WTC11 (cell line): ENCODE measurements at regions not wholly inside any gene's neighbourhood (a gene's known extent, or its start where the extent isn't known, plus 50 kb on each side); places are given as distances from the start of the nearest gene placed in this dataset.

Experiments
- ATAC-seq: fragments of 200-7000 bp; cut with Tn5 transposase; 2 replicates; pipeline ENCODE4 v1.10.0; 2021; ENCODE audit warnings: mild to moderate bottlenecking, moderate library complexity
- CTCF ChIA-PET: fragments of 300-600 bp; sonication (Branson Sonifier 250); formaldehyde crosslinking; loops from one replicate; lab custom pipeline; 2021; ENCODE audit warnings: antibody characterized with exemption; lab: Charles Lee
- POLR2A ChIA-PET: fragments of 350-600 bp; sonication (Branson Sonifier 250); formaldehyde crosslinking; loops from one replicate; lab custom pipeline; 2021; ENCODE audit warnings: antibody characterized with exemption; lab: Charles Lee
- DNase-seq: peaks from one replicate; pipeline ENCODE4 v3.0.0; 2021; ENCODE audit warnings: low spot score
- H3K27ac Mint-ChIP-seq: 2 replicates; pipeline ENCODE4 v1.8.0; 2021; ENCODE audit warnings: mixed read lengths
- H3K27me3 Mint-ChIP-seq: 2 replicates; pipeline ENCODE4 v1.8.0; 2021; ENCODE audit warnings: low read depth, mild to moderate bottlenecking, moderate library complexity, mixed read lengths
- H3K36me3 Mint-ChIP-seq: 2 replicates; pipeline ENCODE4 v1.8.0; 2021; ENCODE audit warnings: mixed read lengths
- H3K4me1 Mint-ChIP-seq: 2 replicates; pipeline ENCODE4 v1.8.0; 2022; ENCODE audit warnings: mixed read lengths
- H3K4me3 Mint-ChIP-seq: 2 replicates; pipeline ENCODE4 v1.8.0; 2021; ENCODE audit warnings: mild to moderate bottlenecking, moderate library complexity, mixed read lengths
- H3K9me3 Mint-ChIP-seq: 2 replicates; pipeline ENCODE4 v1.8.0; 2021; ENCODE audit warnings: mixed read lengths
- ARID4B ChIP-seq: sonication (generic); formaldehyde crosslinking; IDR thresholded peaks from 2 replicates; pipeline ENCODE4 v1.8.0; 2023; ENCODE audit warnings: missing genetic modification reagents, mild to moderate bottlenecking, borderline replicate concordance
- CREM ChIP-seq: sonication (generic); formaldehyde crosslinking; IDR thresholded peaks from 2 replicates; pipeline ENCODE4 v1.8.1; 2022; ENCODE audit warnings: mild to moderate bottlenecking, missing genetic modification reagents, moderate library complexity
- ELF4 ChIP-seq: sonication (generic); formaldehyde crosslinking; IDR thresholded peaks from 2 replicates; pipeline ENCODE4 v1.8.1; 2022; ENCODE audit warnings: low read depth, mild to moderate bottlenecking, moderate library complexity, missing genetic modification reagents
- FOXP4 ChIP-seq: sonication (generic); formaldehyde crosslinking; IDR thresholded peaks from 2 replicates; pipeline ENCODE4 v1.8.0; 2022; ENCODE audit warnings: mild to moderate bottlenecking, missing genetic modification reagents
- GTF2I ChIP-seq: fragments of 250-450 bp; sonication (Bioruptor Pico); conservative IDR thresholded peaks from 2 replicates; pipeline ENCODE4 v1.4.0; 2021; ENCODE audit warnings: mild to moderate bottlenecking
- IRF2 ChIP-seq: sonication (generic); formaldehyde crosslinking; IDR thresholded peaks from 2 replicates; pipeline ENCODE4 v1.8.0; 2022; ENCODE audit warnings: low read depth, missing genetic modification reagents, borderline replicate concordance
- JUN ChIP-seq: sonication (generic); formaldehyde crosslinking; IDR thresholded peaks from 2 replicates; pipeline ENCODE4 v1.8.0; 2023; ENCODE audit warnings: mild to moderate bottlenecking, missing genetic modification reagents
- MYBL2 ChIP-seq: sonication (generic); formaldehyde crosslinking; IDR thresholded peaks from 2 replicates; pipeline ENCODE4 v1.8.1; 2023; ENCODE audit warnings: mild to moderate bottlenecking, moderate library complexity, missing genetic modification reagents
- NFYB ChIP-seq: sonication (generic); formaldehyde crosslinking; conservative IDR thresholded peaks from 2 replicates; pipeline ENCODE4 v1.8.0; 2022; ENCODE audit warnings: low read depth, missing genetic modification reagents
- PRDM15 ChIP-seq: sonication (generic); formaldehyde crosslinking; IDR thresholded peaks from 2 replicates; pipeline ENCODE4 v1.8.0; 2022; ENCODE audit warnings: missing genetic modification reagents
- PREB ChIP-seq: sonication (generic); formaldehyde crosslinking; IDR thresholded peaks from 2 replicates; pipeline ENCODE4 v1.8.1; 2022; ENCODE audit warnings: mild to moderate bottlenecking, missing genetic modification reagents, moderate library complexity, borderline replicate concordance
- SMAD4 ChIP-seq: sonication (generic); formaldehyde crosslinking; IDR thresholded peaks from 2 replicates; pipeline ENCODE4 v1.8.0; 2022; ENCODE audit warnings: mild to moderate bottlenecking, missing genetic modification reagents
- TCF7 ChIP-seq: sonication (generic); formaldehyde crosslinking; IDR thresholded peaks from 2 replicates; pipeline ENCODE4 v1.8.0; 2022; ENCODE audit warnings: mild to moderate bottlenecking, low read depth, missing genetic modification reagents, moderate library complexity
- ZNF121 ChIP-seq: sonication (generic); formaldehyde crosslinking; IDR thresholded peaks from 2 replicates; pipeline ENCODE4 v1.8.0; 2023; ENCODE audit warnings: missing genetic modification reagents
- ZNF138 ChIP-seq: sonication (generic); formaldehyde crosslinking; conservative IDR thresholded peaks from 2 replicates; pipeline ENCODE4 v1.8.1; 2022; ENCODE audit warnings: mild to moderate bottlenecking, moderate library complexity, missing genetic modification reagents
- ZNF263 ChIP-seq: sonication (generic); formaldehyde crosslinking; IDR thresholded peaks from 2 replicates; pipeline ENCODE4 v1.8.1; 2022; ENCODE audit warnings: low read depth, mild to moderate bottlenecking, moderate library complexity, missing genetic modification reagents
- ZNF317 ChIP-seq: sonication (generic); formaldehyde crosslinking; IDR thresholded peaks from 2 replicates; pipeline ENCODE4 v1.8.1; 2023; ENCODE audit warnings: low read depth, mild to moderate bottlenecking, moderate library complexity, missing genetic modification reagents, borderline replicate concordance
- ZNF396 ChIP-seq: fragments of 250-450 bp; sonication (Bioruptor Pico); IDR thresholded peaks from 2 replicates; pipeline ENCODE4 v1.8.0; 2021; ENCODE audit warnings: mild to moderate bottlenecking, moderate library complexity, borderline replicate concordance
- ZNF416 ChIP-seq: fragments of 250-450 bp; sonication (Bioruptor Pico); IDR thresholded peaks from 2 replicates; pipeline ENCODE4 v1.9.0; 2021; ENCODE audit warnings: mild to moderate bottlenecking, inconsistent platforms
- ZNF423 ChIP-seq: fragments of 250-450 bp; sonication (Bioruptor Pico); IDR thresholded peaks from 2 replicates; pipeline ENCODE4 v2.1.2; 2022; ENCODE audit warnings: mild to moderate bottlenecking, moderate library complexity
- TF ChIP-seq, protein P1 (sequence below): sonication (generic); formaldehyde crosslinking; IDR thresholded peaks from 2 replicates; pipeline ENCODE4 v1.8.0; 2023; ENCODE audit warnings: missing genetic modification reagents
- TF ChIP-seq, protein P2 (sequence below): fragments of 250-450 bp; sonication (Bioruptor Pico); IDR thresholded peaks from 2 replicates; pipeline ENCODE4 v1.8.0; 2021; ENCODE audit warnings: mild to moderate bottlenecking

DNA sequence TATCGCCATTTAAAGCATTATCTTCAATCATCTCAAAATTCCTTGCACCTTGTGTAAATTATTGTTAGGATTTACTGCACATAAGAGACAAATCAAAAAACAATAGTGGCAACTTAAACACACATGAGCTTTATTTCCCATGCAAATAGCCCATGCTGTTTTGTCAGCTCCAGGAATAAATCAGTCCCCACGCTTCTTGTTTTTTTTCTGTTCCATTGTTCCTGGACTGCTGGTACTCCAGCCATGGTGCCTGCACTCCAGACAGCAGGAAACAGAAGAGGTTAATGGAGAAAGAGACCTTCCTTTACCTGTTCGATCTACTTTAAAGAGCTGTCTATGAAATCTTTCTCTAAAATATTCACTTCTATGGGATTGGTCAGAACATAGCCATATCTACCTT is 1515.7 kb upstream of the TENM3 start (continued):
- TF ChIP-seq ZNF317 (CRISPR knock-in tag) (no peak), ELF4 (CRISPR knock-in tag) (no peak), SMAD4 (CRISPR knock-in tag) (no peak), GTF2I (CRISPR knock-in tag) (no peak), ZNF416 (CRISPR knock-in tag) (no peak), TCF7 (CRISPR knock-in tag) (no peak), JUN (CRISPR knock-in tag) (no peak), ZNF263 (CRISPR knock-in tag) (no peak), ARID4B (no peak), ZNF396 (CRISPR knock-in tag) (no peak), ZNF121 (CRISPR knock-in tag) (no peak)
- TF ChIP-seq, protein P1, sequence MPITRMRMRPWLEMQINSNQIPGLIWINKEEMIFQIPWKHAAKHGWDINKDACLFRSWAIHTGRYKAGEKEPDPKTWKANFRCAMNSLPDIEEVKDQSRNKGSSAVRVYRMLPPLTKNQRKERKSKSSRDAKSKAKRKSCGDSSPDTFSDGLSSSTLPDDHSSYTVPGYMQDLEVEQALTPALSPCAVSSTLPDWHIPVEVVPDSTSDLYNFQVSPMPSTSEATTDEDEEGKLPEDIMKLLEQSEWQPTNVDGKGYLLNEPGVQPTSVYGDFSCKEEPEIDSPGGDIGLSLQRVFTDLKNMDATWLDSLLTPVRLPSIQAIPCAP (CRISPR knock-in tag) = no peak
- TF ChIP-seq, protein P2, sequence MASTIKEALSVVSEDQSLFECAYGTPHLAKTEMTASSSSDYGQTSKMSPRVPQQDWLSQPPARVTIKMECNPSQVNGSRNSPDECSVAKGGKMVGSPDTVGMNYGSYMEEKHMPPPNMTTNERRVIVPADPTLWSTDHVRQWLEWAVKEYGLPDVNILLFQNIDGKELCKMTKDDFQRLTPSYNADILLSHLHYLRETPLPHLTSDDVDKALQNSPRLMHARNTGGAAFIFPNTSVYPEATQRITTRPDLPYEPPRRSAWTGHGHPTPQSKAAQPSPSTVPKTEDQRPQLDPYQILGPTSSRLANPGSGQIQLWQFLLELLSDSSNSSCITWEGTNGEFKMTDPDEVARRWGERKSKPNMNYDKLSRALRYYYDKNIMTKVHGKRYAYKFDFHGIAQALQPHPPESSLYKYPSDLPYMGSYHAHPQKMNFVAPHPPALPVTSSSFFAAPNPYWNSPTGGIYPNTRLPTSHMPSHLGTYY (CRISPR knock-in tag) = no peak
- TF ChIP-seq, all 79 proteins: peak for 0

DNA sequence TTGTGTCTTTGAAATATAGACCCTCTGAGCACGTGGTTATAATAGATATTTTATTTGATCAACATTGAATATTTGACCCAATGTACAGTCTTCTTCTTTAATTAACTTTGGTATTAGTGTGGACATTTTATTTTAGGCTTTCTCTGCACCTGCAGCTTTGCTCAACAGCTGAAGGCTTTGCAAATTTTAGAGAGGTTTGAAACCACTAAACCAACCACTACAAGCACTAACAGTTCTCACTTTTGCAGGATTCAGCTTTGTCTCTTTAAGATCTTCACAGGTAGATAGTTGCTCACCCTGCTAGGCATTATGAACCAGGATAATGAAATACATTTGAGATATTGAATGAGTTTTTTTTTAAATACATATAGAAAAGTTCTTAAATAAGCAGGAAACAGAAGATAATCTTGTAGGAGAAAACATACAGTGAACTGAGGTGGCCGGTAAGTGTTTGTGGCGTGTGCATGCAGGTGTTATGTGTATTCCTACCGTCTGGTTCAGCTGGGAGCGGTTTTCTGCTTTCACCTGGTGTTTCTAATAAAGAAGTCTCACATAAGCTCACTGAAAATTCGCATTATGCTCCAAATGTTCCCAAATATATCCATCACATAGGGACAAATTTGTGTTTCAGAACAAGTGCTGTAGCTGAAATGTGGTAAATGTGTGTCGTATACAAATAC is 1508.3 kb upstream of the TENM3 start:
- CTCF ChIA-PET = interaction anchor here (0.5 kb wide), 1 partner anchor 70 kb away, joined by 3 read pairs; no protein-coding TSS in a partner anchor
- no peak for TF ChIP-seq MYBL2 (CRISPR knock-in tag)
- TF ChIP-seq FOXP4 (CRISPR knock-in tag) = no peak
- no peak for TF ChIP-seq ZNF138 (CRISPR knock-in tag)
- TF ChIP-seq PREB (CRISPR knock-in tag) = no peak
- no peak for TF ChIP-seq IRF2 (CRISPR knock-in tag)
- no peak for TF ChIP-seq ZNF423
- TF ChIP-seq PRDM15 = no peak
- TF ChIP-seq JUN (CRISPR knock-in tag) = no peak
- no peak for TF ChIP-seq NFYB
- TF ChIP-seq CREM (CRISPR knock-in tag) = no peak
- TF ChIP-seq, protein P1 (CRISPR knock-in tag) = no peak

More for the DNA sequence above, 1508.3 kb upstream of the TENM3 start:
- POLR2A ChIA-PET = no interaction called here
- no peak overlapping the region for H3K27ac Mint-ChIP-seq
- H3K4me1 Mint-ChIP-seq = 0 out of 2 replicates have a peak, but pooled peaks cover 2% of the 10 kb centered on the region
- ATAC-seq = no peak
- DNase-seq = no peak
- peaks cover 7% of the 10 kb centered on the region for H3K36me3 Mint-ChIP-seq
- no peak overlapping the region for H3K4me3 Mint-ChIP-seq
- peaks cover 18% of the 10 kb centered on the region for H3K9me3 Mint-ChIP-seq
- no peaks in the 10 kb centered on the region for H3K27me3 Mint-ChIP-seq
